ENCODE measurements at regions not wholly inside any gene's neighbourhood (a gene's known extent, or its start where the extent isn't known, plus 50 kb on each side); places are given as distances from the start of the nearest gene placed in this dataset.
A peak's percentile ranks its signal among the peaks of the same experiment; 100 is the strongest.

- no peaks in the 10 kb centered on the region for H3K36me3 Mint-ChIP-seq
- CTCF ChIA-PET: no interaction called here
- H3K27me3 Mint-ChIP-seq: peaks cover 6 to 15% (median 8%) of the 10 kb centered on the region in 5 donors
Measured at GRCh38 chr10:78548369-78548768, 514.7 kb downstream of the RPS24 start.

GRCh38 chr10:78549140-78549935 is 515.7 kb downstream of the RPS24 start:
- no peaks in the 10 kb centered on the region for H3K4me1 ChIP-seq (ENCODE audit: control insufficient read depth in 2 of 2, insufficient read depth in 2 of 2, low read length in 2 of 2)
- H3K36me3 ChIP-seq (ENCODE audit: control insufficient read depth in 2 of 3, insufficient read depth in 3 of 3, low read length in 3 of 3): no peaks in the 10 kb centered on the region
- Mint-ChIP-seq H3K4me3 (no peak overlapping the region), H3K4me1 (peaks cover 0 to 6% (median 0%) of the 10 kb centered on the region in 7 donors), H3K27me3 (peaks cover 6 to 15% (median 8%) of the 10 kb centered on the region in 5 donors), H3K9me3 (peaks cover 0 to 5% (median 0%) of the 10 kb centered on the region in 11 donors), H3K36me3 (no peaks in the 10 kb centered on the region), H3K27ac (no peak overlapping the region)
- no peaks in the 10 kb centered on the region for H3K27me3 ChIP-seq (ENCODE audit: control insufficient read depth in 2 of 2, insufficient read depth in 2 of 2, low read length in 2 of 2)
- ChIA-PET POLR2A (no interaction called here), CTCF (no interaction called here)
- no peak for DNase-seq
- intact Hi-C loops (cut with micrococcal nuclease): no loop called here
- no peak overlapping the region for H3K27ac ChIP-seq (ENCODE audit: low read depth, low read length)
- no peak for ATAC-seq
- H3K9me3 ChIP-seq (ENCODE audit: control insufficient read depth in 2 of 3, low read length in 3 of 3): no peaks in the 10 kb centered on the region
- H3K4me3 ChIP-seq (ENCODE audit: low read length): no peak overlapping the region

More at GRCh38 chr10:78548369-78548768, 514.7 kb downstream of the RPS24 start:
- DNase-seq (no peak), ATAC-seq (no peak)
- Histone ChIP-seq H3K4me3 (ENCODE audit: low read length) (no peak overlapping the region), H3K36me3 (ENCODE audit: control insufficient read depth in 2 of 3, insufficient read depth in 3 of 3, low read length in 3 of 3) (no peaks in the 10 kb centered on the region), H3K27ac (ENCODE audit: low read depth, low read length) (no peak overlapping the region), H3K9me3 (ENCODE audit: control insufficient read depth in 2 of 3, low read length in 3 of 3) (no peaks in the 10 kb centered on the region), H3K27me3 (ENCODE audit: control insufficient read depth in 2 of 2, insufficient read depth in 2 of 2, low read length in 2 of 2) (no peaks in the 10 kb centered on the region), H3K4me1 (ENCODE audit: control insufficient read depth in 2 of 2, insufficient read depth in 2 of 2, low read length in 2 of 2) (no peaks in the 10 kb centered on the region)
- Mint-ChIP-seq H3K4me1 (peaks cover 0 to 6% (median 0%) of the 10 kb centered on the region in 7 donors), H3K27ac (no peak overlapping the region), H3K4me3 (no peak overlapping the region), H3K9me3 (peaks cover 0 to 1% (median 0%) of the 10 kb centered on the region in 11 donors)
- intact Hi-C loops (cut with micrococcal nuclease): no loop called here
- POLR2A ChIA-PET: no interaction called here

- peaks cover 0 to 6% (median 0%) of the 10 kb centered on the region in 7 donors for H3K4me1 Mint-ChIP-seq
Measured at GRCh38 chr10:78550090-78550489, 516.4 kb downstream of the RPS24 start.

GRCh38 chr10:78550716-78551115 is 517.1 kb downstream of the RPS24 start:
- Histone ChIP-seq H3K27ac (ENCODE audit: low read depth, low read length) (no peak overlapping the region), H3K36me3 (ENCODE audit: control insufficient read depth in 2 of 3, insufficient read depth in 3 of 3, low read length in 3 of 3) (no peaks in the 10 kb centered on the region), H3K9me3 (ENCODE audit: control insufficient read depth in 2 of 3, low read length in 3 of 3) (no peaks in the 10 kb centered on the region), H3K4me3 (ENCODE audit: low read length) (no peak overlapping the region), H3K4me1 (ENCODE audit: control insufficient read depth in 2 of 2, insufficient read depth in 2 of 2, low read length in 2 of 2) (no peaks in the 10 kb centered on the region), H3K27me3 (ENCODE audit: control insufficient read depth in 2 of 2, insufficient read depth in 2 of 2, low read length in 2 of 2) (no peaks in the 10 kb centered on the region)
- H3K9me3 Mint-ChIP-seq: peaks cover 0 to 8% (median 0%) of the 10 kb centered on the region in 11 donors
- ChIA-PET CTCF (interaction anchor here (0.7 kb wide), 1 partner anchor 12 kb away, joined by 3 read pairs; no protein-coding TSS in a partner anchor), POLR2A (interaction anchor here (1.3 kb wide), 1 partner anchor 15 kb away, joined by 3 read pairs; no protein-coding TSS in a partner anchor)
- peaks cover 6 to 15% (median 8%) of the 10 kb centered on the region in 5 donors for H3K27me3 Mint-ChIP-seq
- no peaks in the 10 kb centered on the region for H3K36me3 Mint-ChIP-seq
- H3K4me1 Mint-ChIP-seq: peaks cover 0 to 6% (median 0%) of the 10 kb centered on the region in 7 donors
- no peak overlapping the region for H3K4me3 Mint-ChIP-seq
- no peak for DNase-seq
- no peak overlapping the region for H3K27ac Mint-ChIP-seq
- intact Hi-C loops (cut with micrococcal nuclease): no loop called here
- no peak for ATAC-seq

More at GRCh38 chr10:78550090-78550489, 516.4 kb downstream of the RPS24 start:
- ChIA-PET CTCF (no interaction called here), POLR2A (no interaction called here)
- Mint-ChIP-seq H3K27ac (no peak overlapping the region), H3K4me3 (no peak overlapping the region), H3K36me3 (no peaks in the 10 kb centered on the region), H3K27me3 (peaks cover 6 to 15% (median 8%) of the 10 kb centered on the region in 5 donors), H3K9me3 (peaks cover 0 to 8% (median 0%) of the 10 kb centered on the region in 11 donors)
- intact Hi-C loops (cut with micrococcal nuclease): no loop called here
- H3K4me3 ChIP-seq (ENCODE audit: low read length): no peak overlapping the region
- ATAC-seq: no peak
- H3K9me3 ChIP-seq (ENCODE audit: control insufficient read depth in 2 of 3, low read length in 3 of 3): no peaks in the 10 kb centered on the region
- no peak for DNase-seq
- no peaks in the 10 kb centered on the region for H3K36me3 ChIP-seq (ENCODE audit: control insufficient read depth in 2 of 3, insufficient read depth in 3 of 3, low read length in 3 of 3)
- no peak overlapping the region for H3K27ac ChIP-seq (ENCODE audit: low read depth, low read length)
- H3K27me3 ChIP-seq (ENCODE audit: control insufficient read depth in 2 of 2, insufficient read depth in 2 of 2, low read length in 2 of 2): no peaks in the 10 kb centered on the region
- no peaks in the 10 kb centered on the region for H3K4me1 ChIP-seq (ENCODE audit: control insufficient read depth in 2 of 2, insufficient read depth in 2 of 2, low read length in 2 of 2)

- Histone ChIP-seq H3K36me3 (ENCODE audit: control insufficient read depth in 2 of 3, insufficient read depth in 3 of 3, low read length in 3 of 3) (no peaks in the 10 kb centered on the region), H3K27me3 (ENCODE audit: control insufficient read depth in 2 of 2, insufficient read depth in 2 of 2, low read length in 2 of 2) (no peaks in the 10 kb centered on the region), H3K27ac (ENCODE audit: low read depth, low read length) (no peak overlapping the region), H3K4me3 (ENCODE audit: low read length) (no peak overlapping the region), H3K9me3 (ENCODE audit: control insufficient read depth in 2 of 3, low read length in 3 of 3) (no peaks in the 10 kb centered on the region), H3K4me1 (ENCODE audit: control insufficient read depth in 2 of 2, insufficient read depth in 2 of 2, low read length in 2 of 2) (no peaks in the 10 kb centered on the region)
- ChIA-PET CTCF (interaction anchor here (0.7 kb wide), 1 partner anchor 12 kb away, joined by 3 read pairs; no protein-coding TSS in a partner anchor), POLR2A (interaction anchor here (1.3 kb wide), 1 partner anchor 16 kb away, joined by 3 read pairs; no protein-coding TSS in a partner anchor)
- Mint-ChIP-seq H3K27me3 (peaks cover 6 to 17% (median 8%) of the 10 kb centered on the region in 5 donors), H3K36me3 (no peaks in the 10 kb centered on the region), H3K4me3 (no peak overlapping the region), H3K4me1 (peaks cover 0 to 6% (median 0%) of the 10 kb centered on the region in 7 donors), H3K9me3 (peaks cover 0 to 8% (median 0%) of the 10 kb centered on the region in 11 donors), H3K27ac (no peak overlapping the region)
- intact Hi-C loops (cut with micrococcal nuclease): no loop called here
- DNase-seq (no peak), ATAC-seq (no peak)
Measured at GRCh38 chr10:78551184-78552005, 517.4 kb upstream of the ZMIZ1 start.

GRCh38 chr10:78552261-78552811 is 516.4 kb upstream of the ZMIZ1 start:
- Histone ChIP-seq H3K27ac (ENCODE audit: low read depth, low read length) (no peak overlapping the region), H3K36me3 (ENCODE audit: control insufficient read depth in 2 of 3, insufficient read depth in 3 of 3, low read length in 3 of 3) (no peaks in the 10 kb centered on the region), H3K4me3 (ENCODE audit: low read length) (no peak overlapping the region), H3K4me1 (ENCODE audit: control insufficient read depth in 2 of 2, insufficient read depth in 2 of 2, low read length in 2 of 2) (no peaks in the 10 kb centered on the region), H3K27me3 (ENCODE audit: control insufficient read depth in 2 of 2, insufficient read depth in 2 of 2, low read length in 2 of 2) (no peaks in the 10 kb centered on the region), H3K9me3 (ENCODE audit: control insufficient read depth in 2 of 3, low read length in 3 of 3) (no peaks in the 10 kb centered on the region)
- intact Hi-C loops (cut with micrococcal nuclease): no loop called here
- Mint-ChIP-seq H3K9me3 (peaks cover 0 to 8% (median 0%) of the 10 kb centered on the region in 11 donors), H3K27me3 (peaks cover 6 to 17% (median 8%) of the 10 kb centered on the region in 5 donors), H3K36me3 (no peaks in the 10 kb centered on the region), H3K4me1 (peaks cover 0 to 6% (median 0%) of the 10 kb centered on the region in 7 donors), H3K27ac (peak overlapping the region in 1 of 9 donors; percentile 72), H3K4me3 (no peak overlapping the region)
- ChIA-PET POLR2A (no interaction called here), CTCF (no interaction called here)
- ATAC-seq: no peak
- no peak for DNase-seq

Data from naive thymus-derived CD4-positive, alpha-beta T cell (primary cell).